Medulla oblongata (tissue), 1 donor: ENCODE measurements at regions not wholly inside any gene's neighbourhood (a gene's known extent, or its start where the extent isn't known, plus 50 kb on each side); places are given as distances from the start of the nearest gene placed in this dataset.
"Not testable (repeated sequence)": the region's sequence is repeated elsewhere in the genome, so short reads cannot be mapped to it uniquely, and the experiment has no call there.

ENCODE experiments used
- DNase-seq: peaks from one replicate; pipeline ENCODE4 v3.0.0-alpha.2; 2015; ENCODE audit errors: extremely low spot score

DNA sequence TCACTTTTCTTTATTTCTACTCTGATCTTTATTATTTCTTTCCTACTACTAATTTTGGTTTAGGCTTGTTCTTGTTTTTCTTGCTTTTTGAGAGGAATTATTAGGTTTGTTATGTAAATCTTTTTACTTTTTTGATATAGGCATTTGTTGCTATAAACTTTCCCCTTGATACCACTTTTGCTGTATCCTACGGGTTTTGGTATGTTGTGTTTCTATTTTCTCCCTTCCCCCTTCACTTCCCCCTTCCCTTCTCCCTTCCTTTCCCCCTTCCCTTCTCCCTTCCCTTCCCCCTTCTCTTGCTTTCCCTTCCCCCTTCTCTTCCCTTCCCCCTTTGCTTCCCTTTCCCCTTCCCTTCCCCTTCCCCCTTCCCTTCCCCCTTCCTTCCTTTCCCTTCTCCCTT lies 529.6 kb downstream of the RAB38 start:
- no peak for DNase-seq

DNA sequence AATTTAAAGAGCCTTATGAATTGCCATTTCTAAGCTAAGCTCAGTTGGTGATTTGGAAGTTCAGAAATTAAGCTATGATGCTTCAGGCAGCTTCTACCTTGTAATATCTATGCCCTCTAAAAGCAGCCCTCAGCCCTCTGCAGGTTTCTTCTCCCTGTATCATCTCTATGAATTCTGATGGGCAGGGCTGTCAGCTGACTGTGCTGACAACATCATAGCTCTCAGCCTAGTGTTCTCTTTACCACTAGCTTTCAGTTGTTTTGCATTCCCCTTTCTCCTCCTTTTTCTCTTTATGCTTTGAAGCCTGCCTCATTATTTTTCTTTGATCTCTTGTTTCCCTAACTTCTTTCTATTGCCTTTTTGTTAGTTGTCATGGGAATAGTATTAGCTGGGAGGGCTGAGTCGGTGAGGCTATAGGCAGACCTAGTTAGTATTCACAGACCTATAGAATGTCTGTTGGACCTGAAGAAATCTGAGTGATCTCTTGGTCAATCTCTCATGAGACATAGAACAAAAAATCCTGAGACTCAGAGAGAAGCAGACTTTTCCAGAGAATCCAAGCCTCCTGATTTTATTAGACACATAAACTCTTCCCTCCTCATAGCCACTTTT lies 535.4 kb downstream of the RAB38 start:
- no peak for DNase-seq

DNA sequence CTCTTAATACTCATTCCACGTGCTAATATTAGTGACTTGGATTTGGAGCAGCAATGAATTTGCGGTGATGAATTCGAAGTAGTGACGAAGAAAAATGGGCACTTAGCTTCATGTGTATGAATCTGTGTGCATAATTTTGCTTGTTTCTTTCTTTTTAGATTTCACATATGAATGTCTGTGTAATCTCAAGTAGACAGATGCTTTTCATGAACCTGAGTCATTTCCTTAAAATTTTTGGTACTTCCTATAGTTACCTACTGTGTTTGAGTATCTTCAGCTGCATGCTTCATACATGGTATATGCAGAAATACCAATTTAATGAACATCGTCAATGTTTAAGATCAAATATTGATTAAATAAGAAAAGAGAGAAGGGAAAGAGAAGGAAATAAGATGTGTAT lies 540.2 kb downstream of the RAB38 start:
- no peak for DNase-seq

DNA sequence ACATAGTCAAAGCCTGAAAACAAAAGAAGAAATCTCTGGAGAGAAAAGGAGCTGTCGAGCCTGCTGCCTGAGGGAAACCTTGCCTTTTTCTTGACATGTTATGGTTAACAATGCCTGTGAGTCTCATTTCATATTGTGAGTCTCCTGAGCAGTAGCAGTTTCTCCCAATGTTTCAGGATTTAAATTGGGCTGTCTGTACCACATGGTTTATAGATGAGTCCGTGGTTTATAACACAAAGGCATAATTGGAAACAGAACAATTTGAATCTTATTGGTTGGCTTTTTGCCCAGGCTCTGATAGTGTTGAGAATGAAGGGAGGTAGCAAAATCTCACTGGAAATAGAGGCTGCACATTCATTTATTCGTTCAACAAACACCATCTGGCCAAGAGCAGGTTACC lies 540.9 kb downstream of the RAB38 start:
- DNase-seq = no peak

DNA sequence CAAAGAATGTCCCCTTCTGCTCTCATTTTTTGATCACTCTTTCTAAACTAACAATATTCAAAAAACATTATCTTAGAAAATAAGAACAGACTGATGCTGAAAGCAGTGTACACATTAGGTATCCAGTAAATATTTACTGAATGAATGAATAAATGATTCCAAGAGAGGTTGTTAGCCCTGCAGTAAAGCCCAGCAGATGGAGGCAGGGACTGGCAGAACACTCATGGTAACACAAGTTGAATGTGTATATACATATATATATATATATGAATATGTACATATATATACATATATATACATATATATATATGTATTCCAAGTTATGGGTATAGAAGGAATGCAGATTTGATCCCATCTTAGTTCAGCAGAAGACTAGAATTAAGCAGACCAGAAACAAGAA lies 546.3 kb downstream of the RAB38 start:
- no peak for DNase-seq

DNA sequence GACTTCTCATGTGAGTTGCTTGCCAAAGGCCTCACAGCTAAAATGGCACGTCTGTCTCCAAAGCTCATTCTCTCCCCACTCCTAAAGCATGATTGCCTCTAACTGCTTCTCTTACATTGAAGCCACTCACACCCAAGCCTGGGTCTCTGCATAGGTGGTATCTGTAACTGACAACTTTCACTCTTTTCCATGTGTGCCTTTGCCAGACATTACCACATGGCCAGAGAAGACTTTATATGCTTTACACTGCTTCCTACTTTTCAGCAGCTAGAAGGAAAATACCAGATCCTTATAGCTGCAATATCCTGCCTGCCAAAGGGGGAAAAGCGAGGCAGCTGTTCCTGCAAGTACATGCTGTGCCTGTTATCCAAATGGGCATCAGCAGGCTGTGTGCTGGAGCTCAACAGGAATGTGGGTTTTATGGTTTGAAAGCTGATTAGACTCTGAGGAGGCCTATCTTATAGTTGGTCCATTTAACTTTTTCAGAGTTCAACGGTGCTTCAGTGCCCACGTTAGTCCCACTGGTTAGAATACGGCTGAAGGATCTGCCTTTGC lies 547.1 kb downstream of the RAB38 start:
- no peak for DNase-seq

DNA sequence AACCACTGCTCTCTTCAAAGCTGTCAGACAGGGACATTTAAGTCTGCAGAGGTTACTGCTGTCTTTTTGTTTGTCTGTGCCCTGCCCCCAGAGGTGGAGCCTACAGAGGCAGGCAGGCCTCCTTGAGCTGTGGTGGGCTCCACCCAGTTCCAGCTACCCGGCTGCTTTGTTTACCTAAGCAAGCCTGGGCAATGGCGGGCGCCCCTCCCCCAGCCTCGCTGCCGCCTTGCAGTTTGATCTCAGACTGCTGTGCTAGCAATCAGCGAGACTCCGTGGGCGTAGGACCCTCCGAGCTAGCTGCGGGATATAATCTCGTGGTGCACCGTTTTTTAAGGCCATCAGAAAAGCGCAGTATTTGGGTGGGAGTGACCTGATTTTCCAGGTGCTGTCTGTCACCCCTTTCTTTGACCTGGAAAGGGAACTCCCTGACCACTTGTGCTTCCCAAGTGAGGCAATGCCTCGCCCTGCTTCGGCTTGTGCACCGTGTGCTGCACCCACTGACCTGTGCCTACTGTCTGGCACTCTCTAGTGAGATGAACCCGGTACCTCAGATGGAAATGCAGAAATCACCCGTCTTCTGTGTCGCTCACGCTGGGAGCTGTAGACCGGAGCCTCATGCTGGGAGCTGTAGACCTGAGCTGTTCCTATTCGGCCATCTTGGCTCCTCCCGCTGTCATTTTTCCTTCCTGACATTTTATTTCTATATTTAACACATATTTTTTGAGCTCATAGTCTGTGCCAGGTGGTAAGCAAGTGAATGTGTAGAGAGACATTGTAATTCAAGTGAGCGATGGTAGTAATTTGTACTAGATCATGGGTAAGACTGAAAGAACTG lies 551.5 kb downstream of the RAB38 start:
- DNase-seq = not testable (repeated sequence)

- DNase-seq = no peak
Measured at GRCh38 chr11:87616511-87616910, 558.7 kb downstream of the RAB38 start.

DNA sequence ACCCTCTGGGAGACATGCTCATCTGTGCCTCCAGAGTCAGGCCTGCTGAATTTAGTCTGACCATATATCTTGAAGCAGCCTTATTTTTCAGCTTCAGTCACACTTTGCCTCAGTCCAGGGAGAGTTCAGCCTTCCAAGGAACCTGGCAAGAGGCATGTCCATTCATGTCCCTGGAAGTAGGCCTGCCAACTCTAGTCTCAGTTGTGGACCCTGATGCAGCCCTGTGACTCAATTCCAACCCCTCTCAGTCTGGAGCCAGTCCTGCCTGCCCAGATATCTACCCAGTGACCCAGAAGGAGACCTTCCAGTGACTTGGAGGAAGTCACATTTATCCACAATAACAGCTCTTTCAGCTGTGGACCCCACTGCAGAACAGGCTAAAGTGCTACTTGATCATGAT lies 566.6 kb downstream of the TMEM135 start:
- no peak for DNase-seq

DNA sequence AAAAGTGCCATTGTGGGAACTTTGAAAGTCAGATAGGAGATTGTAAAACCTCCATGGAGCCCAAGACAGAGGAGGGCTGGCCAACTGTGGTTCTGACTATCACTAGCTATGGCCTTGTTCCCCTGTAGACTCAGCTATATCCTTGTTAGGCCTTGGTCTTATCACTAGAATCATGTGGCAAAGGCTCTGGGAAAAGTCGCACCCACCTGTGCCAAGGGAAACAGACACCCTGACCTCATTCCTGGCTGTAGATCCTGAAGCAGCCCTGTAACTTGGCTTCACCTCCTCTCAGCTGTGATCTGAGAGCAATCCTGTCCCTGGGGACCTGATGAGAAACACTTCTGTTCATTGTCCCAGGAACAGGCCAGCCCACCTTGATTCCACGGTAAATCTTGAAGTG lies 566.2 kb downstream of the TMEM135 start:
- DNase-seq = no peak

GRCh38 chr11:87602776-87603175 lies 565.0 kb downstream of the TMEM135 start:
- no peak for DNase-seq

DNA sequence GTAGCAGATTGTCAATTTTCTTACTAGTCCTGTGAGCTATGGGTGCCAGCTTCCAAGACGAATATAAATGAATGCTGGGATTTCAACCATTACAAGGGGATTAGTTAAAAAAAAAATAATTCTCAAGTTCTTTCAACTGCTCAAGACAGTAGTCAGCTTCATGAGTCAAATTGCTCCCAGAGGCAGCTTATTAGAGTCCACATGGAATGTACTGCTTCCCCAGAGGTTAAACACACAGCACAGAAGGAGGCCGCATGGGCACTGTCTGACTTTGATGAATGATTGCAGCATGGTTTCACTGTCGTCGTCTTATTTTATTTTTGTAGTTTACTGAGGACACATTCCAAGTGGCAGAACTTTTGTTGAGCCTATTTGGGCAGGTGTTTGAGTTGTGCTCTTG lies 563.2 kb downstream of the TMEM135 start:
- DNase-seq = no peak

DNA sequence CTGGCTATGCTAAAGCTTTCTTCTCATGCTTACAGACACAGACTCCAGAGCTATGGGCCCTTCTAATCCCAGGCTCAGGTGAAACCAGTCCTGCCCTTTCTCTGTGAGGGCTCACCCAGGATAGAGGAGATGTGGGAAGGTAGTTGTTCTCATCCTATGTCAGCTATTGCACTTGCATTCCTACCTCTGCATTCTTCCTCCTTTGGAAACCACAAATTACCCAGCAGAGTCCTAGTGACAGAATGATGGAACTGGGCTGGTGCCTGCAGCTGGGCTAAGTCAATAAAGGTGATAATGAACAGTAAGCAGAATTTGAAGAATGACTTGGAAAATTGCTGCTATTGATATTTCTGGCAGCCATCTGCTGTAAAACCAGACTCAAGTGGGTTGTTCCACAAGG lies 560.0 kb downstream of the TMEM135 start:
- no peak for DNase-seq

DNA sequence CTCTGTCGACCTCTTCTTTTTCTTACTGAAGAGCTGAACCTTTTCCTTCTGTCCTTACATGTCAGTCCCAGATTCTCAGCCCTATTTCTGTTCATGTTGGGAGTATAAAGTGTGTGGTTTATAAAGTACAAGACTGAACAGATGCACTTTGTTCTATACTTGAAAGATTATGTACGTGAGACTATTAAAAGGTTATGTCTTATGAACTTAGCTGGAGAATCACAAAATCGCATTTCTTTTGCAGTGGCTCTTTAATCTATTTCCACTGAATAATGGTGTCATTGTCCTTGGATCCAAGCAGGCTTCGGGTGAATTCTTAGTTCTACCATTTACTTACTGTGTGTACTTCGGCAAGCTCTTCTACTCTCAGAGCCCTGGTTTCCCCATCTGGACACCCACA lies 558.4 kb downstream of the TMEM135 start:
- DNase-seq = no peak

GRCh38 chr11:87589082-87589481 lies 551.3 kb downstream of the TMEM135 start:
- no peak for DNase-seq

DNA sequence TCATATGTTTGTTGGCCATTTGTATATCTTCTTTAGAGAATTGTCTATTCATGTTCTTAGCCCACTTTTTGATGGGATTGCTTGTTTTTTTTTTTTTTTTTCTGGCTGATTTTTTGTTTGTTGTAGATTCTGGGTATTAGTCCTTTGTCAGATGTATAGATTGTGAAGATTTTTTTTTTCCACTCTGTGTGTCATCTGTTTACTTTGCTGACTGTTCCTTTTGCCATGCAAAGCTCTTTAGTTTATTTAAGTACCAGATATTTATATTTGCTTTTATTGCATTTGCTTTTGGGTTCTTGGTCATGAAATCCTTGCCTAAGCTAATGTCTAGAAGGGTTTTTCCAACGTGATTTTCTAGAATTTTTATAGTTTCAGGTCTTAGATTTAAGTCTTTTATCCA lies 547.9 kb downstream of the TMEM135 start:
- DNase-seq = not testable (repeated sequence)

GRCh38 chr11:87583931-87584330 lies 546.2 kb downstream of the TMEM135 start:
- DNase-seq = no peak

DNA sequence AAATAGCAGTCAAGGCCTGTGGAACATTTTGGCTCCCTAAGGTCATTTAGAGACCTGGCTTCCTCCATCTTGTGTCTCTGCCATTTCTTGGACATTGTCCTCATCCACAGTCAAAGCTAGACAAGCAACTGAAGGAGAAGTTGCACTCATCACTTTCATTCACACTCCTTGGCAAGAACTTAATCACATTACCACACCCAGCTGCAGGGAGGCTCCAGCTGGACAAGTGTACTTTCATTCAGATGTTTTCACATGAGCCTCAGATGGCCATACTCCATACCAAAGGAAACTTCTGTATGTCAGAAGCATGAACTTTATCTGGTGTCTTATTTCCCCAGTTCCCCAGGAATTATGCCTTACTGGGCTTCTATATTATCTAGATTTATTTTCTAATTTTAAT lies 537.4 kb downstream of the TMEM135 start:
- DNase-seq = no peak

- DNase-seq = no peak
Measured at GRCh38 chr11:87574193-87574592, 536.5 kb downstream of the TMEM135 start.

DNA sequence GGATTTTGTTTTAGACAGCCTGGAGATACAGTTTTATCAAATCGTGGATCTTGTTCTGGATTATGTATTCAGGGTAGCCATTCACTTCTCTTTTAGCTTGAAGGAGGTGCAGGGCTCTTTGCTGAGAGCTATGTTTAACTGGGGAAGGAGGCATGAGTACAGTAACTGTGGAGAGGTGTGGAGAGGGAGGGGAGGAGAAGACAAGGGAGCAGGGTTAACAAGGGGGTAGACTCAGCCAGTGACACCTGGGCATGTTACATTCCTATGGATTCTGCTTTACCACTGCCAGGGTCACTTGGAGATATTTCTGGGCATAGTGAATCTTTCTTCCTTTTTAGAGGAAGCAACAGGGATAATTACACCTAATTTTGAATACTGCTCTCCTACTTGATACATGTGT lies 536.0 kb downstream of the TMEM135 start:
- no peak for DNase-seq

DNA sequence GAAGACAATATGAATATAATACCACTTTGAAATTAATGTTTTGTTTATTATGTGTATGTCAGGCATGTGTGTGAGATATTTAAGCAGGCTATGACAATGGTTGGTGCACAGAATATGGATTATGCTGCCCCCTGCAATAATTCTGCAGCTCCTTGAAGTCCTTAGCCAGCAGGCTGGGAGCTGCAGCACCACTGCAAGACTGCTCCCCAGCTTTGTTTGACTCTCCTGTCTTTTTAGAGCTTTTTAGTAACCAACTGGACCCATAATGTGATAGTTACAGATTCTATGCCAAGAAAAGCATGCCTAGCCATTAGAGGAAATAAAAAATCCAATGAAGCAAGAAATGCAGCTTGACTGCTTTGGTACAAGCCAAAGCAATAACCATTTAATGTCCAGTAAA lies 535.1 kb downstream of the TMEM135 start:
- DNase-seq = no peak

GRCh38 chr11:87560352-87560751 lies 522.6 kb downstream of the TMEM135 start:
- DNase-seq = no peak

GRCh38 chr11:87559852-87560251 lies 522.1 kb downstream of the TMEM135 start:
- not testable (repeated sequence) for DNase-seq
